ENCODE measurements at regions not wholly inside any gene's neighbourhood (a gene's known extent, or its start where the extent isn't known, plus 50 kb on each side); places are given as distances from the start of the nearest gene placed in this dataset.
"Not testable (repeated sequence)": the region's sequence is repeated elsewhere in the genome, so short reads cannot be mapped to it uniquely, and the experiment has no call there.

- intact Hi-C loops (cut with micrococcal nuclease): no loop called here
Observed at GRCh38 chr9:87359958-87360601, 137.6 kb upstream of the DAPK1 start.

- intact Hi-C loops (cut with micrococcal nuclease): no loop called here
Observed at GRCh38 chr9:87370049-87370685, 127.5 kb upstream of the DAPK1 start.

GRCh38 chr9:87371795-87372355, 125.8 kb upstream of the DAPK1 start:
- intact Hi-C loops (cut with micrococcal nuclease): no loop called here

- intact Hi-C loops (cut with micrococcal nuclease): no loop called here
Observed at GRCh38 chr9:87372356-87372851, 125.3 kb upstream of the DAPK1 start.

GRCh38 chr9:87374023-87374919, 123.4 kb upstream of the DAPK1 start:
- intact Hi-C loops (cut with micrococcal nuclease): not testable (repeated sequence)

GRCh38 chr9:87375397-87376073, 122.1 kb upstream of the DAPK1 start:
- intact Hi-C loops (cut with micrococcal nuclease): no loop called here

GRCh38 chr9:87378676-87379075, 119.0 kb upstream of the DAPK1 start:
- intact Hi-C loops (cut with micrococcal nuclease): no loop called here

- intact Hi-C loops (cut with micrococcal nuclease): no loop called here
Observed at GRCh38 chr9:87379300-87379699, 118.4 kb upstream of the DAPK1 start.

- intact Hi-C loops (cut with micrococcal nuclease): no loop called here
Observed at GRCh38 chr9:87381050-87381711, 116.5 kb upstream of the DAPK1 start.

GRCh38 chr9:87381746-87382145, 115.9 kb upstream of the DAPK1 start:
- intact Hi-C loops (cut with micrococcal nuclease): no loop called here

- intact Hi-C loops (cut with micrococcal nuclease): no loop called here
Observed at GRCh38 chr9:87382900-87383299, 114.8 kb upstream of the DAPK1 start.

- intact Hi-C loops (cut with micrococcal nuclease): no loop called here
Observed at GRCh38 chr9:87383344-87384150, 114.1 kb upstream of the DAPK1 start.

GRCh38 chr9:87386490-87387025, 111.1 kb upstream of the DAPK1 start:
- intact Hi-C loops (cut with micrococcal nuclease): no loop called here

- intact Hi-C loops (cut with micrococcal nuclease): no loop called here
Observed at GRCh38 chr9:87387351-87388011, 110.2 kb upstream of the DAPK1 start.

GRCh38 chr9:87388708-87389107, 109.0 kb upstream of the DAPK1 start:
- intact Hi-C loops (cut with micrococcal nuclease): not testable (repeated sequence)

- intact Hi-C loops (cut with micrococcal nuclease): no loop called here
Observed at GRCh38 chr9:87389936-87390335, 107.7 kb upstream of the DAPK1 start.

GRCh38 chr9:87390361-87390760, 107.3 kb upstream of the DAPK1 start:
- intact Hi-C loops (cut with micrococcal nuclease): no loop called here

GRCh38 chr9:87392086-87392485, 105.6 kb upstream of the DAPK1 start:
- intact Hi-C loops (cut with micrococcal nuclease): no loop called here

- intact Hi-C loops (cut with micrococcal nuclease): no loop called here
Observed at GRCh38 chr9:87393706-87394230, 103.9 kb upstream of the DAPK1 start.

Data from T-helper 1 cell treated with Interleukin-12 subunit alpha and Interleukin-12 subunit beta and Interleukin-4 antibody, amounts not matched to agents 30 ng/mL and 1 ng/mL, for 36 hours (primary cell).